Stimulated activated CD8-positive, alpha-beta memory T cell treated with anti-CD3 and anti-CD28 coated beads, Interleukin-7, amount 100 ng/mL, for 4 hours (primary cell): ENCODE measurements at regions not wholly inside any gene's neighbourhood (a gene's known extent, or its start where the extent isn't known, plus 50 kb on each side); places are given as distances from the start of the nearest gene placed in this dataset.
A peak's percentile ranks its signal among the peaks of the same experiment; 100 is the strongest.

ENCODE experiments used
- DNase-seq, 2 donors: peaks; one replicate each; pipeline ENCODE4 v3.0.0-alpha.2; 2020; ENCODE audit warnings: low read depth in 2 of 2

- peak; percentile 53 to 58 for DNase-seq
These were observed 115.8 kb downstream of the SLC25A47 start for GRCh38 chr14:100438678-100439592.

GRCh38 chr14:100439781-100440180, 116.6 kb downstream of the SLC25A47 start:
- DNase-seq = no peak

- no peak for DNase-seq
These were observed 117.1 kb downstream of the SLC25A47 start for GRCh38 chr14:100440207-100440631.

GRCh38 chr14:100440758-100441203, 117.6 kb downstream of the SLC25A47 start:
- no peak for DNase-seq

- DNase-seq = no peak
These were observed 118.3 kb downstream of the SLC25A47 start for GRCh38 chr14:100441271-100441947.

GRCh38 chr14:100442036-100442435, 118.9 kb downstream of the SLC25A47 start:
- DNase-seq = no peak

GRCh38 chr14:100442498-100443490, 119.7 kb downstream of the SLC25A47 start:
- DNase-seq = no peak

- no peak for DNase-seq
These were observed 120.5 kb downstream of the SLC25A47 start for GRCh38 chr14:100443603-100444002.

- DNase-seq = no peak
These were observed 122.4 kb downstream of the SLC25A47 start for GRCh38 chr14:100445436-100446088.

- DNase-seq = no peak
These were observed 123.4 kb downstream of the SLC25A47 start for GRCh38 chr14:100446572-100446971.

- no peak for DNase-seq
These were observed 125.2 kb downstream of the SLC25A47 start for GRCh38 chr14:100448376-100448775.

GRCh38 chr14:100449225-100449987, 126.3 kb downstream of the SLC25A47 start:
- no peak for DNase-seq

- no peak for DNase-seq
These were observed 126.9 kb downstream of the SLC25A47 start for GRCh38 chr14:100450049-100450448.

- no peak for DNase-seq
These were observed 127.6 kb downstream of the SLC25A47 start for GRCh38 chr14:100450736-100451135.

GRCh38 chr14:100451264-100451663, 128.1 kb downstream of the SLC25A47 start:
- DNase-seq = no peak

GRCh38 chr14:100453930-100454329, 130.8 kb downstream of the SLC25A47 start:
- no peak for DNase-seq

- DNase-seq = no peak
These were observed 131.3 kb downstream of the SLC25A47 start for GRCh38 chr14:100454437-100454836.

- DNase-seq = no peak
These were observed 123.3 kb downstream of the BEGAIN start for GRCh38 chr14:100463937-100464336.

GRCh38 chr14:100466111-100466856, 120.9 kb downstream of the BEGAIN start:
- no peak for DNase-seq
